ENCODE measurements at regions not wholly inside any gene's neighbourhood (a gene's known extent, or its start where the extent isn't known, plus 50 kb on each side); places are given as distances from the start of the nearest gene placed in this dataset.

GRCh38 chr1:14511166-14511680 lies 87.3 kb upstream of the KAZN start:
- DNase-seq = no peak

GRCh38 chr1:14511796-14512585 lies 86.5 kb upstream of the KAZN start:
- no peak for DNase-seq

GRCh38 chr1:14513111-14513510 lies 85.4 kb upstream of the KAZN start:
- no peak for DNase-seq

- no peak for DNase-seq
Observed at GRCh38 chr1:14514739-14515138, 83.7 kb upstream of the KAZN start.

DNA sequence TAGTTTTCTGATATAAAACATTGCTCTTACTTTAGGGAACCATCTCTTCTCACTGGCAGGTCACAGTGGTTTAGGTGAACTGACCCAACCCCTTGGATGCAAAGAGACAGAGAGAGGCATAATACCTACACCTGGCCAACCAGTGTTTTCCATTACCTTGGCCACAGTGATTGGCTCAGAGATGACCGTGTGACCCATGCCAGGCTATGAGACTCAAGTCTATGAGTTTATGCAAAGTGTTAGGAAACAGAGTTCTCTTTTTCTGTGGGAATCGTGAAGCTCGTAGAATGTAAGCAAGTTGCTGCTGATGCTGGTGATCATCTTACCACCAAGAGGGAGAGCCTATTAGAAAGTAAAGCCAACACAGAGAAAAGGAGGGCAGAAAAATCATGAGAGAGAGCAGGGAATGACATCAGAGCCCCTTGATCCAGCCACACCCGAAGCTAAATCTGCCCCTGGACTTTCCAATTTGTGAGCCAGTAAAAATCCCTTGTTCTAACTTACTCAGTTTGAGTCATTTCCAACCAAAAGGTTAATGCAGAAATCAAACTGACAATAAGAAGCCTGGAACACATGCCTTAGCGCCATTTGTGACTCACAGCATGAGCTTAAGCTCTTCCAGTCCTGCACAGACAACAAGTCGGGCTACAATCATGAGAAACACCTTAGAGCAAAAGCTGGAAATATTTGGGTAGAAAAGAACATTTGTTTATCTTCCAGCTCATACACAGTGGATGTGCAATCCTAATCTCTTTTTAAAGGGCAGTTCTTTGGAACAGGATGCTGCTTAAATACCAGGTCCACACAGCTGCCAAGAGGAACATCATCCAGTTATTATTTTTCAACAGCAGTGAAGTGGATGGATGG lies 81.3 kb upstream of the KAZN start:
- no peak for DNase-seq

DNA sequence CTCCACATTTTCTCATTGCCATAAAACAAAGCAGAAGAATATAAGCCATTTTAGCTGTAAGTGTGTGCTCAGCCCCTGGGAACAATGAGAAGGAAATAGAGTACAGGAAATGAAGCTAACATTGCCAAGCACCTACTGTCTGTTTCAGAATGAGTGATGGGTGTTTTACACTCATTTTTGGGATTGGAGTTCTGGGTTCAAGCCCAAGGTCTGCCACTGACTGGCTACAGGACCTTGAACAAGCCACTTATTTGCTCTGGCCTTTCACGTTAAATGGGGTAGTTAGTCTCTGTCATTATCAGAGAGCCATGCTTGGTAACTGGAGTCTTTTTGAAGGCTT lies 80.7 kb upstream of the KAZN start:
- DNase-seq = no peak

DNA sequence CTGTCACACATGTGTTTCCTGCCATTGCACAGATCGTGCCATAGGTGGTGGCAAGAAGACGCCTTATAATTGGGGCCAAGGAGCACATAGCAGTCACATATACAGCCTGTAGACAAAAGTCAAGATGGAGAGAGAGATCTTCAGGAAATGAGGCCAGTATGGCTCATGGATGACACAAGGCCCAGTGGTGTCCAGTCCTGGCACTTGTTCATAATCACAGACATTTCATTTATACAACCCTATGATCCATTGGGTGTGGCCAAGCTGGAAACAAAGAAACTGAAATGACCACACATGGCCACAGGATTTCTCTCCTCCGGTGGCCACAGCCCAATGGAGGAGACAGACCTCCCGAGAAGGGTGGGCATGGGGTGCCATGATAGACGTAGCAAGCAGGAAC lies 78.5 kb upstream of the KAZN start:
- no peak for DNase-seq

- DNase-seq = no peak
Observed at GRCh38 chr1:14520514-14521163, 77.8 kb upstream of the KAZN start.

GRCh38 chr1:14521622-14522021 lies 76.9 kb upstream of the KAZN start:
- no peak for DNase-seq

DNA sequence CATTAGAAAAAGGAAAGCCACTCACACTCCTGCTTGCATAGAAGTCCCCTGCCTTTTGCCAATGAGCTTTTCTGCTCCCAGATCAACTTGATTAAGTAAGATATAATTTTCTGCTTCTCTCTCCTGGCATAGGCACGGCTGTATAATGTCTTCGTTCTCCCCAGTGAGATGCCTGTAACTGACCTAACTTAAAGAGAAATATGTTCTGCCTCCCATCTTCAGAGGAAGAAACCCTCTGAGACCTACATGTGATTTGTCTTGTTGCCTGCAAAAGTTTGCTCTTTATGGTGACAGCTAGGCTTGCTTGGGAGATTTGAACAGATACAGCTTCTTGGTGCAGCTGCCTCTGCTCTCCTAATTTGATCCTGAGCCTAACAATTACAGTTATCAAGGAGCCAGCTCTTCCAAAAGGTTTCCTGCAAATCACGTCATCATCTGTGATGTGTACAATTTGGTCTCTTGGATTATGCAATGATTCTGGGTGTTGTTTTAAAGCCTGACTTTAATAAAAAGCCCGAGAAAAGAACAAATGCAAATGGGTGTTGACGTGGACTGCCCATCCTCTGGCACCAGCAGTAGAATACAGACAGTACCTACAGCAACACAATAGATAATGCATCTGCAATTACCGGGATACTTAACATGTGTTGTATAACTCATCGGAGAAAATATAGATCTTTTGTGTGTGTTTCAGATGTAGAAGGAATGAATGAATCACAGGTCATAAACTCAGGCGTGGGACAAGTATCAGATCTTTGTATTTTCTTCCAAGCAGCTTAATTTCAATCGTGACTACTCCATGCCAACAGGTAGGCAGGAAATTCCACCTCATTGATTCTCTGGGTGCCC lies 76.2 kb upstream of the KAZN start:
- no peak for DNase-seq

- no peak for DNase-seq
Observed at GRCh38 chr1:14522926-14523241, 75.6 kb upstream of the KAZN start.

DNA sequence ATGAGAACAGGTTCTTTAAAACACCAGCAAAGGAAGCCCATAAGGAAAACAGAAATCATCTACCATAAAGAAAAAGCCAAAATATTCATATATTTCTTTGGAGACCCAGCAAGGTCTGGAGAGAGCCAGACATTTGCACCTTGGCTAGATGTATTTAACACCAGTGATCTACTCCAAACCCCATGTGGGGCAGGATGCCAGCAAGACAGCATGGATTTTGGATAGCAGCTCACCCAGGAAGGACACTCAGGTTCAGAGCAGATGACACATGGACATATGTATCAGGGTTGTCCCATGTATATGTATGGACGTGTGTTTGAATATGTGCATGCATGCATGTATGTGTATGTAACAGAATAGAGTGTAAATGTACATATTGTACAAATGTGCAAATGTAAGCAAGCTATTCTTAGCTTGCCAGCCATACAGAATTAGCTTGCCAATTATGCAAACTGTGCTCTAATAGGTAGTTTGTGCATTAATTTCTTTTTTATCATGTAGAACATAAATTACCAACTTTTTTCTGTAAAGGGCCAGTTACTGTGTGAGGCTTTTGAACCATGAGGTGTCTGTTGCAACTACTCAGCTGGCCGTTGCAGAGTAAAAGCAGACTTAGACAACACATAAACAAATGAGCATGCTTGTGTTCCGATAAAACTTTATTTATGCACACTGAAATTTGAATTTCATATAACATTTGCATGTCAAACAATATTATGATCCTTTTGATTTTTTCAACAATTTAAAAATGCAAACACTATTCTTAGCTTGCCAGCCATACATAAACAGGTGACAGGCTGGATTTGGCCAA lies 73.5 kb upstream of the KAZN start:
- DNase-seq = no peak

DNA sequence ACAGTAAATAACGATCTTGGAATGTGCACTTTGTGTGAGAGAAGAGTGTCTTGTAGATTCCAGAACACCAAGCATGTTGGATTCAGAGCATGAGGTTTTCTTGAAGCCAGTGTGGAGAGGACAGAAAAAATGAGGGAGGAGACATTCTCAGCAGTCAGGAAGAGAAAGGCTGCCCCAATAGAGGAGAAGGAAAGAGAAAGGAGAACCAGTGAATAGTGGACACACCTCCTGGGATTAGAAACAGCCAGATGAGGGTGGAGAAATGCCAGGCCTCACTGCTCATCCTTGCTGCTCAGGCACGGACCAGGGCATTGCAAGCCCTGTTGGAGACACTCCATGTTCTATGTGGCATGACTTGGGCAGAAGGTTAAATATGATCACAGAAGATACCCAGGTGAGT lies 69.0 kb upstream of the KAZN start:
- DNase-seq = no peak

DNA sequence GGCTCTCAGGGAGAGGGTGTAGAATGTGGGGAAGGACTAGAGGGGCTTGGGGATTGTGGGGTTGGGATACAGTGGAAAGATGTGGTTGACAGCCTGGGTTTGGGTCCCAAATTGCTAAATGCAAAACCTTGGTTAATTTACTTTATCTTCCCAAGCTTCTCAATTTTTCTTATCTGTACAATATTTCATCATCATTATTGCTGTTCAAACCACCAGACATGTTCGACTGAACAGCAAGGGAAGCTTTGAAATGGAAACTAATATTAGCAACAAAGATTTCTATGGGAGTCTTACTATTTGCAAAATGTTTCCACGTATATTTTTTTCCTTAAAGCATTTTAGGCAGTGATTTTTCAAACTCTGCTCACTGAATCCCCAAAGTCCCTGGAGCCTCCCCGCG lies 67.0 kb upstream of the KAZN start:
- no peak for DNase-seq

DNA sequence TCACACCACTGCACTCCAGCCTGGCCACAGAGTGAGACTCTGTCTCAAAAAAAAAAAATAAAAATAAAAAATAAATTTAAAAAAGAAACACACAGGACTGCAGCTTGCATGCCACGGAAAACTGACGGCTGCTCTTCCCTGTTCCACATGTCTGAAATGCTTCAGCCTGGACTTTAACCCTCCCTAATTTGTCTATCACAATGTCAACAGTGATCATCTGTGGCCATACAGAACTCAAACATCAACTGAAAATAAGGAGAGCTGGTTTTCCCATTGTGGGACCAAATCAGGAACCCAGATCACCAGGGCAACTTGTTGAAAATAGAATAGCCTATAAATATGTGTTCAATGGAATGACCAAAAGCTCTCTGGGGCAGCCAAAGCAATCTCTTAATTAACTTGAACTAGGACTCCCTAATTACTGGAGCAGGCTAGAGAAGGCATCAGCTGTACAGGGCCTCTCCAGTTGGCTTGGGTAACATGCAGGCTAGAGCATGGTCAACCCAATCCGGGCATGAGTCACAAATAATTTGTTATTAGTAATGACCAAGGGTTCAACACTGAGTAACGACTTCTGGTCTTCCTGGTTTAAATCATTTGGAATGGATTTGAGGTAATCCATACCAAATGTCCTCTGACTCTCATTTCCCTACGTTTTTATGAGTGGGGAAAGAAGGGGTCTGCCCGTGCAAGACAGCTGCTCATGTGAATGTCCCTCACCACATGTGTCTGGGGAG lies 62.7 kb upstream of the KAZN start:
- no peak for DNase-seq

- DNase-seq = no peak
Observed at GRCh38 chr1:14538335-14538734, 60.1 kb upstream of the KAZN start.

GRCh38 chr1:14539309-14539708 lies 59.2 kb upstream of the KAZN start:
- DNase-seq = no peak

- peak; percentile 18 for DNase-seq
Observed at GRCh38 chr1:14539953-14540563, 58.4 kb upstream of the KAZN start.

DNA sequence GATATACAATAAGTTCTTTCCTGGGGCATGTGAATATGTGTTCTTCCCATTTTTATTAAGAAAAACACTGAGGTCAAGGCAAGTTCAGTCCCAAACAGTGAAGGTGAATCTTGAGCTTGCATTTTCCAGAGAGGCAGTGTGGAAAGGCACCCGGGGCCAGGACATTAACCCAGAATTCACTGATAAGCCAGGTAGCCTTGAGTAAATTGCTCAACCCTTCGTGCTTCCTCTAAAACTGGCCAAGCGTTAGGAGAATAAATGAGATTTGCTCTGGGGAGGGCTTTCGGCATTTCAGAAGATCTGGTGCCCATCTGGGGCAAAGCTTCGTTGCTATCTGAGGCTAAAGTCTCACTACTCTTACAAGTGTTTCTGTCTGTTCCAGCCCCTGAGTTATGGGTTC lies 57.1 kb upstream of the KAZN start:
- DNase-seq = no peak

GRCh38 chr1:14543191-14543840 lies 55.2 kb upstream of the KAZN start:
- DNase-seq = no peak
